IMR-90 (cell line): ENCODE measurements at regions not wholly inside any gene's neighbourhood (a gene's known extent, or its start where the extent isn't known, plus 50 kb on each side); places are given as distances from the start of the nearest gene placed in this dataset.
"Not testable (repeated sequence)": the region's sequence is repeated elsewhere in the genome, so short reads cannot be mapped to it uniquely, and the experiment has no call there.

Experiments
- ATAC-seq: fragments of 200-7000 bp; cut with Tn5 transposase; 2 replicates; pipeline ENCODE4 v1.9.1; 2020; ENCODE audit warnings: low read depth, mild to moderate bottlenecking, moderate library complexity
- BruUV-seq: library from RNA; stranded (reverse); fragments of 400-500 nt; replicated peaks from 2 replicates; lab custom pipeline; 2021; lab: Mats Ljungman, UMichigan
- CTCF ChIA-PET: fragments of 300-600 bp; formaldehyde crosslinking; extraction: SDS; loops from one replicate; lab custom pipeline; 2021; ENCODE audit warnings: antibody characterized with exemption; lab: Yijun Ruan, JAX
- POLR2A ChIA-PET: fragments of 300-600 bp; sonication (Branson Sonifier 250); formaldehyde crosslinking; loops from one replicate; lab custom pipeline; 2022; ENCODE audit warnings: antibody characterized with exemption; ENCODE audit not compliant: unreplicated experiment; lab: Charles Lee
- DNase-seq: peaks from one replicate; pipeline ENCODE4 v3.0.0; 2013
- H2AFZ ChIP-seq: replicated peaks from 2 replicates; pipeline ENCODE3; 2013; ENCODE audit warnings: low read length, mild to moderate bottlenecking; ENCODE audit not compliant: poor library complexity
- H2AK5ac ChIP-seq: 2 replicates; pipeline ENCODE4 v1.6.1; 2013; ENCODE audit warnings: low read depth, low read length, inconsistent platforms
- H2AK9ac ChIP-seq: replicated peaks from 2 replicates; pipeline ENCODE3; 2013; ENCODE audit warnings: mild to moderate bottlenecking, low read depth, low read length, moderate library complexity; ENCODE audit not compliant: poor library complexity
- H2BK120ac ChIP-seq: 2 replicates; pipeline ENCODE4 v1.6.1; 2013; ENCODE audit warnings: low read depth, low read length, inconsistent platforms
- H2BK15ac ChIP-seq: 3 replicates; pipeline ENCODE4 v1.6.1; 2013; ENCODE audit warnings: low read depth, low read length, inconsistent platforms
- H2BK20ac ChIP-seq: 2 replicates; pipeline ENCODE4 v1.6.1; 2013; ENCODE audit warnings: low read depth, mild to moderate bottlenecking, inconsistent platforms, low read length, moderate library complexity
- H2BK5ac ChIP-seq: 2 replicates; pipeline ENCODE4 v1.6.1; 2013; ENCODE audit warnings: mild to moderate bottlenecking, low read depth, low read length, inconsistent platforms; ENCODE audit not compliant: poor library complexity, severe bottlenecking
- H3K14ac ChIP-seq: replicated peaks from 2 replicates; pipeline ENCODE4 v1.6.1; 2013; ENCODE audit warnings: low read depth, low read length, inconsistent platforms
- H3K18ac ChIP-seq: 2 replicates; pipeline ENCODE4 v1.6.1; 2013; ENCODE audit warnings: low read depth, low read length, control low read depth
- H3K23ac ChIP-seq: 2 replicates; pipeline ENCODE4 v1.6.1; 2013; ENCODE audit warnings: low read depth, low read length, inconsistent platforms
- H3K27ac ChIP-seq: 2 replicates; pipeline ENCODE4 v1.5.1; 2013; ENCODE audit warnings: mild to moderate bottlenecking, control low read depth, low read length; ENCODE audit not compliant: insufficient read depth
- H3K27me3 ChIP-seq: 2 replicates; pipeline ENCODE4 v1.6.1; 2013; ENCODE audit warnings: low read length; ENCODE audit not compliant: control insufficient read depth, insufficient read depth
- H3K36me3 ChIP-seq: 2 replicates; pipeline ENCODE4 v1.6.1; 2013; ENCODE audit warnings: low read length, mixed read lengths; ENCODE audit not compliant: control insufficient read depth, insufficient read depth
- H3K4ac ChIP-seq: 2 replicates; pipeline ENCODE4 v1.6.1; 2013; ENCODE audit warnings: low read depth, low read length, inconsistent platforms
- H3K4me1 ChIP-seq: 2 replicates; pipeline ENCODE4 v1.6.1; 2013; ENCODE audit warnings: low read length, mixed read lengths; ENCODE audit not compliant: control insufficient read depth, insufficient read depth
- H3K4me2 ChIP-seq: 2 replicates; pipeline ENCODE4 v1.6.1; 2013; ENCODE audit warnings: low read depth, mild to moderate bottlenecking, control low read depth, low read length, moderate library complexity
- H3K4me3 ChIP-seq: 2 replicates; pipeline ENCODE4 v1.5.1; 2013; ENCODE audit warnings: low read depth, mild to moderate bottlenecking, control low read depth, low read length, moderate library complexity; ENCODE audit not compliant: insufficient read depth
- H3K56ac ChIP-seq: 2 replicates; pipeline ENCODE4 v1.6.1; 2013; ENCODE audit warnings: low read length, inconsistent platforms; ENCODE audit not compliant: insufficient read depth; ENCODE audit errors: extremely low read depth
- H3K79me1 ChIP-seq, 2 experiments: 2 replicates each; pipeline ENCODE4 v1.6.1; 2013; ENCODE audit warnings: low read length in 2 of 2, inconsistent platforms in 1 of 2, low read depth in 1 of 2
- H3K9ac ChIP-seq: 2 replicates; pipeline ENCODE4 v1.6.1; 2013; ENCODE audit warnings: low read depth, low read length, control low read depth
- H3K9me1 ChIP-seq: 2 replicates; pipeline ENCODE4 v1.6.1; 2013; ENCODE audit warnings: low read length, inconsistent platforms; ENCODE audit not compliant: insufficient read depth
- H3K9me3 ChIP-seq: 2 replicates; pipeline ENCODE4 v1.6.1; 2013; ENCODE audit warnings: low read length; ENCODE audit not compliant: control insufficient read depth, insufficient read depth
- H4K20me1 ChIP-seq: 2 replicates; pipeline ENCODE4 v1.6.1; 2013; ENCODE audit warnings: low read length, inconsistent platforms; ENCODE audit not compliant: insufficient read depth
- H4K5ac ChIP-seq: 2 replicates; pipeline ENCODE4 v1.6.1; 2013; ENCODE audit warnings: mild to moderate bottlenecking, low read depth, low read length, control low read depth
- H4K8ac ChIP-seq, 2 experiments: 2 replicates each; pipeline ENCODE4 v1.6.1; 2013; ENCODE audit warnings: low read depth in 2 of 2, low read length in 2 of 2, control low read depth in 1 of 2, inconsistent platforms in 1 of 2
- H4K91ac ChIP-seq: 2 replicates; pipeline ENCODE4 v1.6.1; 2013; ENCODE audit warnings: low read depth, low read length, inconsistent platforms; ENCODE audit not compliant: insufficient read depth
- WGBS, 2 experiments: methylation state at CpG; one replicate each; pipeline versions ENCODE4 v1.1.5 to v1.1.7; 2013; ENCODE audit warnings: missing lambda C conversion rate in 2 of 2; ENCODE audit not compliant: insufficient read length in 1 of 2; ENCODE audit errors: extremely low coverage in 2 of 2; 5-methylcytosine and 5-hydroxymethylcytosine counted together
- dilution Hi-C: fragments of 300-500 bp; cut with HindIII; formaldehyde crosslinking; loops from one replicate; pipeline ENCODE4 v1.14.3; 2018; ENCODE audit warnings: low sequenced_read_pairs; ENCODE audit not compliant: unreplicated experiment
- in situ Hi-C: fragments of 300-500 bp; cut with MboI; formaldehyde crosslinking; loops from 3 replicates; pipeline ENCODE4 v1.14.3; 2019; ENCODE audit warnings: low sequenced_read_pairs, inconsistent platforms, mixed read lengths
- intact Hi-C: fragments of 100-400 bp; cut with micrococcal nuclease; formaldehyde crosslinking; loops from 2 replicates; pipeline ENCODE4 v1.10.0; 2022

DNA sequence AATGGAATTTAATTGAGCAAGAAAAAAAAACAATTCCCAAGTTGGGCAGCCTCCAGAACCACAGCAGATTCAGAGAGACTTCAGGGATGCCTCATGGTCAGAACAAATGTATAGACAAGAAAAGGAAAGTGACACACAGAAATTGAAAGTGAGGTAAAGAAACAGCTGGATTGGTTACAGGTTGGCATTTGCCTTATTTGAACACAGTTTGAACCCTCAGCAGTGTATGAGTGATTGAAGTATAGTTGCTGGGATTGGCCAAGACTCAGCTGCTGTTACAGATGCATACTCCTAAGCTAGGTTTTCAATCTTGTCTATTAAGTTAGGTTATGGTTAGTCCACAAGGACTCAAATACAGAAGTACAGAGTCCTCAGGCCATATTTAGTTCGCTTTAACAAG, 57.9 kb upstream of the GOLGA8Q start:
- dilution Hi-C loops, H4K5ac ChIP-seq, H4K91ac ChIP-seq, ATAC-seq, H3K23ac ChIP-seq, in situ Hi-C loops, H4K20me1 ChIP-seq, H2AK5ac ChIP-seq, H3K27me3 ChIP-seq, H4K8ac ChIP-seq, H2BK5ac ChIP-seq, H3K9me3 ChIP-seq, H3K4me1 ChIP-seq, H3K4ac ChIP-seq, H3K36me3 ChIP-seq, POLR2A ChIA-PET, intact Hi-C loops, H3K14ac ChIP-seq, H3K9me1 ChIP-seq, DNase-seq, H3K79me1 ChIP-seq, CTCF ChIA-PET, H3K9ac ChIP-seq, H3K56ac ChIP-seq, H3K4me2 ChIP-seq, H3K18ac ChIP-seq, H2AK9ac ChIP-seq, H3K27ac ChIP-seq, H2BK15ac ChIP-seq, BruUV-seq, H2BK120ac ChIP-seq, H2BK20ac ChIP-seq, H2AFZ ChIP-seq, H3K4me3 ChIP-seq: not testable (repeated sequence)
- WGBS, 2 experiments, result no CpG with 5 or more reads among the region's 1 CpG

DNA sequence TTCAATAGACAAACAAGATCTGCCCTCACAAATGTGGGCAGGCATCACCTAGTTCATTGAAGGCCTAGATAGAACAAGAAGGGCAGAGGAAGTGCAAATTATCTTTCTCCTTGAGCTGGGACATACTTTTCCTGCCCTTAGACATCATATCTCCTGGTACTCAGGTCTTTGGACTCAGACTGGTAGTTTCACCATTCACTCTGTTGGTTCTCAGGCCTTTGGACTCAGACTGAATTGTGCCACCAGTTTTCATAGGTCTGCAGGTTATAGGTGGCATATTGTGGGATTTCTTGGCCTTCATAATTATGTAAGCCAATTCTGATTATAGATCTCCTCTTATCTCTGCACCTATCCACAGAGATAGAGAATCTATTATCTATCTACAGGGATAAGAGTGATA, 54.6 kb upstream of the GOLGA8Q start:
- intact Hi-C loops, H3K9ac ChIP-seq, ATAC-seq, H3K14ac ChIP-seq, H3K4ac ChIP-seq, H3K27me3 ChIP-seq, H3K27ac ChIP-seq, H2BK20ac ChIP-seq, POLR2A ChIA-PET, H2AK9ac ChIP-seq, H3K9me1 ChIP-seq, H2BK15ac ChIP-seq, H2BK120ac ChIP-seq, H3K56ac ChIP-seq, H2AFZ ChIP-seq, BruUV-seq, H3K79me1 ChIP-seq, H3K4me2 ChIP-seq, H3K4me1 ChIP-seq, H3K4me3 ChIP-seq, DNase-seq, H3K23ac ChIP-seq, dilution Hi-C loops, H4K91ac ChIP-seq, H4K8ac ChIP-seq, H2AK5ac ChIP-seq, H4K20me1 ChIP-seq, in situ Hi-C loops, H3K36me3 ChIP-seq, H3K18ac ChIP-seq, H3K9me3 ChIP-seq, H2BK5ac ChIP-seq, H4K5ac ChIP-seq, CTCF ChIA-PET: not testable (repeated sequence)
